H1 (cell line): ENCODE measurements at regions not wholly inside any gene's neighbourhood (a gene's known extent, or its start where the extent isn't known, plus 50 kb on each side); places are given as distances from the start of the nearest gene placed in this dataset.

Source experiments
- CTCF ChIA-PET: fragments of 300-600 bp; sonication (Branson Sonifier 250); formaldehyde crosslinking; loops from one replicate; lab custom pipeline; 2021; ENCODE audit not compliant: partially characterized antibody; lab: Charles Lee
- POLR2A ChIA-PET: fragments of 300-600 bp; sonication (Branson Sonifier 250); formaldehyde crosslinking; loops from one replicate; lab custom pipeline; 2021; ENCODE audit warnings: inconsistent platforms; ENCODE audit not compliant: partially characterized antibody; lab: Charles Lee
- DNase-seq, 2 experiments: peaks; one replicate each; pipeline versions ENCODE4 v3.0.0 to v3.0.0-alpha.2; 2010 to 2022; ENCODE audit warnings: low spot score in 2 of 2, low read depth in 1 of 2, mixed read lengths in 1 of 2
- FAIRE-seq: peaks from 2 replicates; lab custom pipeline; 2011; peaks lifted over from hg19 to GRCh38; lab: Jason Lieb, UNC
- H2AFZ ChIP-seq: 2 replicates; pipeline ENCODE4 v1.8.1; 2012; ENCODE audit warnings: low read length, inconsistent platforms
- H2AK5ac ChIP-seq: 2 replicates; pipeline ENCODE4 v1.6.1; 2013; ENCODE audit warnings: low read depth, low read length
- H2BK120ac ChIP-seq: replicated peaks from 2 replicates; pipeline ENCODE3; 2013; ENCODE audit warnings: low read depth, low read length, inconsistent platforms
- H2BK12ac ChIP-seq: 2 replicates; pipeline ENCODE4 v1.6.1; 2013; ENCODE audit warnings: low read depth, low read length
- H2BK15ac ChIP-seq: 2 replicates; pipeline ENCODE4 v1.6.1; 2013; ENCODE audit warnings: low read length
- H2BK20ac ChIP-seq: 2 replicates; pipeline ENCODE4 v1.6.1; 2013; ENCODE audit warnings: low read length
- H2BK5ac ChIP-seq: 2 replicates; pipeline ENCODE4 v1.6.1; 2013; ENCODE audit warnings: low read depth, low read length
- H3K14ac ChIP-seq: 2 replicates; pipeline ENCODE4 v1.6.1; 2013; ENCODE audit warnings: inconsistent platforms; ENCODE audit not compliant: insufficient read length
- H3K18ac ChIP-seq: 2 replicates; pipeline ENCODE4 v1.6.1; 2013; ENCODE audit warnings: low read length; ENCODE audit errors: extremely low read depth
- H3K23ac ChIP-seq: 2 replicates; pipeline ENCODE4 v1.6.1; 2013; ENCODE audit warnings: inconsistent platforms; ENCODE audit not compliant: insufficient read length
- H3K23me2 ChIP-seq: 2 replicates; pipeline ENCODE4 v1.6.1; 2013; ENCODE audit warnings: low read depth, low read length
- H3K27ac ChIP-seq: 2 replicates; pipeline ENCODE4 v1.6.1; 2011; ENCODE audit warnings: low read depth, low read length, inconsistent platforms
- H3K27me3 ChIP-seq, 4 experiments: replicated peaks in 1 of 4; 1 replicate in 1 of 4; 2 replicates in 3 of 4; pipeline versions ENCODE4 v1.6.1 to v1.8.1; 2011 to 2013; ENCODE audit warnings: low read length in 3 of 4, mild to moderate bottlenecking in 3 of 4, inconsistent platforms in 2 of 4, mixed read lengths in 2 of 4, moderate library complexity in 1 of 4; ENCODE audit not compliant: control insufficient read depth in 3 of 4, insufficient read depth in 3 of 4; ENCODE audit errors: extremely low read depth in 1 of 4
- H3K36me3 ChIP-seq, 4 experiments: 2 replicates each; pipeline versions ENCODE4 v1.6.1 to v1.8.1; 2011 to 2013; ENCODE audit warnings: mild to moderate bottlenecking in 4 of 4, low read length in 3 of 4, moderate library complexity in 2 of 4, control low read depth in 1 of 4, inconsistent platforms in 1 of 4; ENCODE audit not compliant: insufficient read depth in 4 of 4, control insufficient read depth in 2 of 4
- H3K4ac ChIP-seq: replicated peaks from 2 replicates; pipeline ENCODE3; 2013; ENCODE audit warnings: low read length, low read depth, mixed read lengths, inconsistent platforms; ENCODE audit not compliant: insufficient read length
- H3K4me1 ChIP-seq, 4 experiments: replicated peaks in 1 of 4; 1 replicate in 1 of 4; 2 replicates in 3 of 4; pipeline versions ENCODE4 v1.6.1 to v1.8.1; 2011 to 2013; ENCODE audit warnings: low read length in 3 of 4, inconsistent platforms in 2 of 4, mixed read lengths in 1 of 4; ENCODE audit not compliant: insufficient read depth in 4 of 4, control insufficient read depth in 3 of 4
- H3K4me2 ChIP-seq, 2 experiments: 2 replicates each; pipeline versions ENCODE4 v1.6.1 to v1.8.1; 2011 to 2013; ENCODE audit warnings: low read depth in 2 of 2, low read length in 2 of 2, control low read depth in 1 of 2, inconsistent platforms in 1 of 2, mild to moderate bottlenecking in 1 of 2; ENCODE audit not compliant: insufficient read depth in 1 of 2
- H3K4me3 ChIP-seq, 4 experiments: fragments of 200-600, 300-600 bp in 1 of 4; sonication (generic), shearing (Covaris generic), sonication (Bioruptor Twin) in 1 of 4; 2 replicates each; pipeline versions ENCODE4 v1.5.1 to v1.8.1; 2011 to 2016; ENCODE audit warnings: low read length in 4 of 4, low read depth in 3 of 4, control low read depth in 2 of 4, inconsistent platforms in 2 of 4, mild to moderate bottlenecking in 2 of 4, mixed read lengths in 1 of 4, moderate library complexity in 1 of 4; ENCODE audit not compliant: insufficient read depth in 2 of 4; ENCODE audit errors: extremely low read depth in 1 of 4
- H3K56ac ChIP-seq: replicated peaks from 2 replicates; pipeline ENCODE3; 2013; ENCODE audit warnings: low read depth, mild to moderate bottlenecking, mixed read lengths, low read length, inconsistent platforms; ENCODE audit not compliant: insufficient read length
- H3K79me1 ChIP-seq: 2 replicates; pipeline ENCODE4 v1.6.1; 2013; ENCODE audit warnings: low read depth, low read length, control low read depth
- H3K79me2 ChIP-seq, 2 experiments: 2 replicates each; pipeline versions ENCODE4 v1.6.1 to v1.8.1; 2012 to 2013; ENCODE audit warnings: low read length in 2 of 2, mild to moderate bottlenecking in 2 of 2, inconsistent platforms in 1 of 2; ENCODE audit not compliant: insufficient read depth in 2 of 2, control insufficient read depth in 1 of 2
- H3K9ac ChIP-seq, 4 experiments: replicated peaks in 1 of 4; 1 replicate in 1 of 4; 2 replicates in 3 of 4; pipeline versions ENCODE4 v1.6.1 to v1.8.1; 2011 to 2013; ENCODE audit warnings: low read depth in 3 of 4, low read length in 3 of 4, control low read depth in 2 of 4, mild to moderate bottlenecking in 2 of 4, moderate library complexity in 2 of 4, inconsistent platforms in 1 of 4; ENCODE audit errors: extremely low read depth in 1 of 4
- H3K9me3 ChIP-seq, 2 experiments: 2 replicates each; pipeline versions ENCODE4 v1.6.1 to v1.8.1; 2012 to 2013; ENCODE audit warnings: mild to moderate bottlenecking in 2 of 2, moderate library complexity in 2 of 2, control low read depth in 1 of 2, inconsistent platforms in 1 of 2, low read depth in 1 of 2, low read length in 1 of 2, mixed read lengths in 1 of 2; ENCODE audit not compliant: insufficient read depth in 2 of 2
- H4K20me1 ChIP-seq, 2 experiments: replicated peaks in 1 of 2; 2 replicates each; pipeline versions ENCODE3 to v1.8.1; 2011 to 2013; ENCODE audit warnings: inconsistent platforms in 2 of 2, low read length in 2 of 2, mild to moderate bottlenecking in 1 of 2; ENCODE audit not compliant: insufficient read depth in 2 of 2, control insufficient read depth in 1 of 2
- H4K5ac ChIP-seq: 2 replicates; pipeline ENCODE4 v1.6.1; 2013; ENCODE audit warnings: low read length, low read depth, mixed read lengths, inconsistent platforms; ENCODE audit not compliant: insufficient read length
- H4K8ac ChIP-seq: 2 replicates; pipeline ENCODE4 v1.8.0; 2013; ENCODE audit warnings: mild to moderate bottlenecking, moderate library complexity, low read length, inconsistent platforms; ENCODE audit not compliant: insufficient read depth; ENCODE audit errors: extremely low read depth
- H4K91ac ChIP-seq: replicated peaks from 2 replicates; pipeline ENCODE3; 2013; ENCODE audit warnings: low read length, mixed read lengths, inconsistent platforms; ENCODE audit not compliant: insufficient read length
- BACH1 ChIP-seq: IDR thresholded peaks from 2 replicates; pipeline ENCODE4 v1.6.1; 2012; ENCODE audit warnings: low read length, improper control_type of control experiment
- BCL11A ChIP-seq, 2 experiments: IDR thresholded peaks; one replicate each; pipeline ENCODE4 v1.6.1; 2011; ENCODE audit warnings: low read depth in 2 of 2, low read length in 2 of 2, mild to moderate bottlenecking in 2 of 2
- CBX5 ChIP-seq: fragments of 300-800, 300-1000 bp; sonication (generic); IDR thresholded peaks from 2 replicates; pipeline ENCODE4 v1.7.1; 2016; ENCODE audit warnings: antibody characterized with exemption, low read length, low read depth
- CHD1 ChIP-seq: IDR thresholded peaks from 2 replicates; pipeline ENCODE4 v1.6.1; 2012; ENCODE audit warnings: low read depth, low read length, improper control_type of control experiment
- E2F6 ChIP-seq: IDR thresholded peaks from 2 replicates; pipeline ENCODE4 v1.6.1; 2012; ENCODE audit warnings: inconsistent platforms
- HDAC2 ChIP-seq, 2 experiments: fragments of 300-600 bp in 1 of 2; sonication (generic) in 1 of 2; IDR thresholded peaks; 2 replicates each; pipeline ENCODE4 v1.6.1; 2011 to 2012; ENCODE audit warnings: low read depth in 2 of 2, low read length in 2 of 2, mild to moderate bottlenecking in 2 of 2, moderate library complexity in 2 of 2, borderline replicate concordance in 1 of 2, inconsistent platforms in 1 of 2
- NANOG ChIP-seq: IDR thresholded peaks from 2 replicates; pipeline ENCODE4 v1.6.1; 2011; ENCODE audit warnings: low read length, low read depth, mild to moderate bottlenecking, inconsistent platforms; ENCODE audit not compliant: insufficient read depth, poor library complexity, severe bottlenecking
- NRF1 ChIP-seq: IDR thresholded peaks from 2 replicates; pipeline ENCODE4 v1.6.1; 2011; ENCODE audit warnings: mild to moderate bottlenecking, low read depth, low read length, improper control_type of control experiment
- SP2 ChIP-seq: IDR thresholded peaks from 2 replicates; pipeline ENCODE4 v1.6.1; 2012; ENCODE audit warnings: mild to moderate bottlenecking, low read length, inconsistent platforms
- SP4 ChIP-seq: IDR thresholded peaks from 2 replicates; pipeline ENCODE4 v1.6.1; 2012; ENCODE audit warnings: low read length, inconsistent platforms
- SRF ChIP-seq: IDR thresholded peaks from 2 replicates; pipeline ENCODE4 v1.6.1; 2011; ENCODE audit warnings: mild to moderate bottlenecking, low read depth, low read length, moderate library complexity
- SUZ12 ChIP-seq: fragments of 200-600 bp; sonication (generic); IDR thresholded peaks from 2 replicates; pipeline ENCODE4 v1.6.1; 2012; ENCODE audit warnings: mild to moderate bottlenecking, inconsistent platforms, low read length, moderate library complexity, mixed read lengths
- WGBS, 2 experiments: shearing (Covaris generic) in 1 of 2; methylation state at CpG; one replicate each; pipeline versions ENCODE4 v1.1.6 to v1.1.7; 2013 to 2015; ENCODE audit warnings: low lambda C conversion rate in 2 of 2, mixed read lengths in 2 of 2, inconsistent platforms in 1 of 2, low coverage in 1 of 2, missing lambda C conversion rate in 1 of 2; ENCODE audit not compliant: insufficient replicate concordance in 2 of 2, insufficient coverage in 1 of 2, insufficient read length in 1 of 2; ENCODE audit errors: extremely low coverage in 1 of 2, missing lambda C conversion rate in 1 of 2; 5-methylcytosine and 5-hydroxymethylcytosine counted together

- H4K8ac ChIP-seq, result no peak overlapping the region
- H2AFZ ChIP-seq, result no peak overlapping the region
- no peaks in the 10 kb centered on the region for H3K79me2 ChIP-seq
- no peak overlapping the region for H3K4ac ChIP-seq
- no peak overlapping the region for H4K91ac ChIP-seq
- H3K27ac ChIP-seq, result no peak overlapping the region
- H3K36me3 ChIP-seq, result no peaks in the 10 kb centered on the region
- no peaks in the 10 kb centered on the region for H3K23me2 ChIP-seq
- no peak overlapping the region for H3K4me2 ChIP-seq
- H3K27me3 ChIP-seq, result no peaks in the 10 kb centered on the region
- H2BK12ac ChIP-seq, result no peak overlapping the region
- no peaks in the 10 kb centered on the region for H4K20me1 ChIP-seq
- no peak overlapping the region for H3K23ac ChIP-seq
- H2BK120ac ChIP-seq, result no peak overlapping the region
- no peak overlapping the region for H2BK20ac ChIP-seq
- no peak overlapping the region for H3K4me3 ChIP-seq
- H3K4me1 ChIP-seq, result no peaks in the 10 kb centered on the region
- WGBS, 2 experiments, result 81% methylated on average over 10 of the region's 10 CpGs; no CpG with 5 or more reads in 1 of the 2 experiments
- H3K79me1 ChIP-seq, result no peaks in the 10 kb centered on the region
- no peak overlapping the region for H2AK5ac ChIP-seq
- DNase-seq (no peak), FAIRE-seq (no peak)
- no peak overlapping the region for H3K56ac ChIP-seq
- POLR2A ChIA-PET, result no interaction called here
- H2BK15ac ChIP-seq, result no peak overlapping the region
- H4K5ac ChIP-seq, result no peak overlapping the region
- CTCF ChIA-PET, result no interaction called here
- H2BK5ac ChIP-seq, result no peak overlapping the region
- H3K14ac ChIP-seq, result no peak overlapping the region
- no peak overlapping the region for H3K18ac ChIP-seq
- H3K9ac ChIP-seq, result no peak overlapping the region
- peaks cover 78 to 94% of the 10 kb centered on the region in 2 experiments for H3K9me3 ChIP-seq
- no peak for TF ChIP-seq SP4
- no peak for TF ChIP-seq CBX5
- no peak for TF ChIP-seq HDAC2 (IDR thresholded peaks at IDR 0.05; ENCODE audit: borderline replicate concordance in 1 of 2, low read depth in 2 of 2, low read length in 2 of 2)
- no peak for TF ChIP-seq NRF1
- TF ChIP-seq SUZ12, result no peak
- TF ChIP-seq NANOG, result no peak
- no peak for TF ChIP-seq CHD1
- TF ChIP-seq BCL11A (IDR thresholded peaks at IDR 0.05; ENCODE audit: low read depth in 2 of 2, low read length in 2 of 2), result no peak
- no peak for TF ChIP-seq SP2
- no peak for TF ChIP-seq BACH1
- no peak for TF ChIP-seq SRF
- TF ChIP-seq E2F6, result no peak
These were observed 1540.5 kb downstream of the UQCRFS1 start for GRCh38 chr19:27672309-27673047.
